ENCODE measurements at regions not wholly inside any gene's neighbourhood (a gene's known extent, or its start where the extent isn't known, plus 50 kb on each side); places are given as distances from the start of the nearest gene placed in this dataset.

- H3K27me3 ChIP-seq, result no peaks in the 10 kb centered on the region
- H3K27ac ChIP-seq, result no peak overlapping the region
- H3K36me3 ChIP-seq, result no peaks in the 10 kb centered on the region
- TF ChIP-seq CTCF (IDR thresholded peaks at IDR 0.05), result no peak
- no peak for DNase-seq
- no peaks in the 10 kb centered on the region for H3K9me3 ChIP-seq
- intact Hi-C loops (cut with DNase I; ENCODE audit: low total_unique reads), result no loop called here
- H3K4me1 ChIP-seq, result no peaks in the 10 kb centered on the region
- no peak overlapping the region for H3K4me3 ChIP-seq
Observed at GRCh38 chr15:87419344-87419743, 837.2 kb downstream of the NTRK3 start.

- Histone ChIP-seq H3K4me3 (no peak overlapping the region), H3K4me1 (no peaks in the 10 kb centered on the region), H3K36me3 (no peaks in the 10 kb centered on the region), H3K27ac (no peak overlapping the region), H3K27me3 (no peaks in the 10 kb centered on the region), H3K9me3 (no peaks in the 10 kb centered on the region)
- no peak for TF ChIP-seq CTCF (IDR thresholded peaks at IDR 0.05)
- no peak for DNase-seq
- intact Hi-C loops (cut with DNase I; ENCODE audit: low total_unique reads), result no loop called here
Observed at GRCh38 chr15:87416591-87417257, 839.8 kb downstream of the NTRK3 start.

GRCh38 chr15:87408902-87409301 is 847.6 kb downstream of the NTRK3 start:
- intact Hi-C loops (cut with DNase I; ENCODE audit: low total_unique reads), result no loop called here

GRCh38 chr15:87403973-87404372 is 852.6 kb downstream of the NTRK3 start:
- H3K9me3 ChIP-seq, result no peaks in the 10 kb centered on the region
- H3K27ac ChIP-seq, result no peak overlapping the region
- no peaks in the 10 kb centered on the region for H3K36me3 ChIP-seq
- H3K4me3 ChIP-seq, result no peak overlapping the region
- no peak for TF ChIP-seq CTCF (IDR thresholded peaks at IDR 0.05)
- no peak for DNase-seq
- intact Hi-C loops (cut with DNase I; ENCODE audit: low total_unique reads), result no loop called here
- no peaks in the 10 kb centered on the region for H3K4me1 ChIP-seq
- H3K27me3 ChIP-seq, result no peaks in the 10 kb centered on the region

More at GRCh38 chr15:87408902-87409301, 847.6 kb downstream of the NTRK3 start:
- TF ChIP-seq CTCF (IDR thresholded peaks at IDR 0.05), result no peak
- no peak overlapping the region for H3K27ac ChIP-seq
- H3K4me1 ChIP-seq, result no peaks in the 10 kb centered on the region
- H3K27me3 ChIP-seq, result no peaks in the 10 kb centered on the region
- no peaks in the 10 kb centered on the region for H3K9me3 ChIP-seq
- no peak overlapping the region for H3K4me3 ChIP-seq
- no peak for DNase-seq
- H3K36me3 ChIP-seq, result no peaks in the 10 kb centered on the region

GRCh38 chr15:87401973-87402372 is 854.6 kb downstream of the NTRK3 start:
- DNase-seq, result no peak
- Histone ChIP-seq H3K4me1 (no peaks in the 10 kb centered on the region), H3K36me3 (no peaks in the 10 kb centered on the region), H3K27ac (no peak overlapping the region), H3K9me3 (no peaks in the 10 kb centered on the region), H3K27me3 (no peaks in the 10 kb centered on the region), H3K4me3 (no peak overlapping the region)
- no peak for TF ChIP-seq CTCF (IDR thresholded peaks at IDR 0.05)
- intact Hi-C loops (cut with DNase I; ENCODE audit: low total_unique reads), result no loop called here

GRCh38 chr15:87394676-87395075 is 861.9 kb downstream of the NTRK3 start:
- no peaks in the 10 kb centered on the region for H3K36me3 ChIP-seq
- H3K4me3 ChIP-seq, result no peak overlapping the region
- no peak for DNase-seq
- peaks cover 0 to 7% (median 6%) of the 10 kb centered on the region in 3 donors for H3K9me3 ChIP-seq
- intact Hi-C loops (cut with DNase I; ENCODE audit: low total_unique reads), result no loop called here
- no peak overlapping the region for H3K27ac ChIP-seq
- H3K4me1 ChIP-seq, result no peaks in the 10 kb centered on the region
- no peaks in the 10 kb centered on the region for H3K27me3 ChIP-seq
- TF ChIP-seq CTCF (IDR thresholded peaks at IDR 0.05), result no peak

All from tibial artery (tissue), 4 donors.